HCT116 (cell line): ENCODE measurements at regions not wholly inside any gene's neighbourhood (a gene's known extent, or its start where the extent isn't known, plus 50 kb on each side); places are given as distances from the start of the nearest gene placed in this dataset.

Experiments used
- ATF3 ChIP-seq: IDR thresholded peaks from 2 replicates; pipeline ENCODE4 v1.6.1; 2012
- CEBPB ChIP-seq: IDR thresholded peaks from 2 replicates; pipeline ENCODE4 v1.6.1; 2012; ENCODE audit warnings: low read depth
- CTCF ChIP-seq, 3 experiments: fragments of 200-600 bp in 1 of 3; sonication (generic) in 1 of 3; IDR thresholded peaks in 2 of 3; conservative IDR thresholded peaks in 1 of 3; 2 replicates each; pipeline ENCODE4 v1.5.1; 2012 to 2017; ENCODE audit warnings: low read depth in 2 of 3, low read length in 2 of 3, antibody characterized with exemption in 1 of 3, borderline replicate concordance in 1 of 3, control low read depth in 1 of 3, mild to moderate bottlenecking in 1 of 3, mixed read lengths in 1 of 3, mixed run types in 1 of 3, moderate library complexity in 1 of 3; ENCODE audit not compliant: insufficient read depth in 1 of 3
- ELF1 ChIP-seq: IDR thresholded peaks from 2 replicates; pipeline ENCODE4 v1.6.1; 2012; ENCODE audit warnings: low read depth, borderline replicate concordance
- FOSL1 ChIP-seq: IDR thresholded peaks from 2 replicates; pipeline ENCODE4 v1.6.1; 2012; ENCODE audit warnings: low read depth
- MAX ChIP-seq: IDR thresholded peaks from 2 replicates; pipeline ENCODE4 v1.6.1; 2012
- POLR2A ChIP-seq: IDR thresholded peaks from 2 replicates; pipeline ENCODE4 v1.7.0; 2011; ENCODE audit warnings: borderline replicate concordance; ENCODE audit not compliant: insufficient read depth, insufficient read length; ENCODE audit errors: extremely low read depth
- POLR2AphosphoS5 ChIP-seq: IDR thresholded peaks from 2 replicates; pipeline ENCODE4 v1.6.1; 2011; ENCODE audit warnings: mild to moderate bottlenecking, low read depth, low read length, moderate library complexity
- REST ChIP-seq: IDR thresholded peaks from 2 replicates; pipeline ENCODE4 v1.6.1; 2012; ENCODE audit warnings: low read depth
- SP1 ChIP-seq: IDR thresholded peaks from 2 replicates; pipeline ENCODE4 v1.6.1; 2012; ENCODE audit warnings: low read depth
- SRF ChIP-seq: IDR thresholded peaks from 2 replicates; pipeline ENCODE4 v1.6.1; 2012; ENCODE audit warnings: low read depth
- YY1 ChIP-seq: IDR thresholded peaks from 2 replicates; pipeline ENCODE4 v1.6.1; 2011; ENCODE audit warnings: low read length, low read depth, moderate library complexity, mild to moderate bottlenecking; ENCODE audit not compliant: insufficient replicate concordance; ENCODE audit errors: extremely low read depth
- ZFX ChIP-seq: fragments of 450-650 bp; IDR thresholded peaks from 2 replicates; pipeline ENCODE4 v1.6.1; 2017
- ZNF274 ChIP-seq: fragments of 200-500 bp; sonication (Bioruptor generic); IDR thresholded peaks from 2 replicates; pipeline ENCODE4 v1.6.1; 2014; ENCODE audit warnings: mild to moderate bottlenecking, low read depth, low read length, inconsistent platforms

GRCh38 chr21:34266351-34266750 is 97.5 kb upstream of the KCNE2 start:
- TF ChIP-seq ATF3 (no peak), CTCF (IDR thresholded peaks at IDR 0.05 in 2 of 3, conservative IDR thresholded peaks at IDR 0.05 in 1 of 3; ENCODE audit: borderline replicate concordance in 1 of 3, insufficient read depth in 1 of 3, low read depth in 2 of 3, low read length in 2 of 3) (no peak), SP1 (no peak), ZFX (no peak), ELF1 (no peak), REST (no peak), POLR2AphosphoS5 (no peak), SRF (no peak), POLR2A (no peak), MAX (no peak), ZNF274 (no peak), YY1 (no peak), CEBPB (no peak), FOSL1 (no peak)
